HepG2 (cell line): ENCODE measurements at regions not wholly inside any gene's neighbourhood (a gene's known extent, or its start where the extent isn't known, plus 50 kb on each side); places are given as distances from the start of the nearest gene placed in this dataset.

Experiments
- GPBP1L1 ChIP-seq: sonication (generic); formaldehyde crosslinking; IDR thresholded peaks from 2 replicates; pipeline ENCODE4 v1.5.0; 2020; ENCODE audit warnings: mild to moderate bottlenecking, missing genetic modification reagents
- HBP1 ChIP-seq: IDR thresholded peaks from 2 replicates; pipeline ENCODE4 v1.6.1; 2016; ENCODE audit warnings: low read depth, control low read depth
- MXI1 ChIP-seq: IDR thresholded peaks from 3 replicates; pipeline ENCODE4 v1.6.1; 2012; ENCODE audit warnings: low read depth, low read length, inconsistent platforms, borderline replicate concordance
- MYNN ChIP-seq: sonication (generic); formaldehyde crosslinking; IDR thresholded peaks from 2 replicates; pipeline ENCODE4 v1.4.0; 2020; ENCODE audit warnings: mild to moderate bottlenecking, low read depth, missing genetic modification reagents
- NFAT5 ChIP-seq: sonication (generic); formaldehyde crosslinking; IDR thresholded peaks from 2 replicates; pipeline ENCODE4 v1.4.0; 2020; ENCODE audit warnings: missing genetic modification reagents
- NR2F6 ChIP-seq, 2 experiments: IDR thresholded peaks; 2 replicates each; pipeline ENCODE4 v1.6.1; 2016; ENCODE audit warnings: antibody characterized with exemption in 1 of 2, mild to moderate bottlenecking in 1 of 2
- NR3C1 ChIP-seq: sonication (generic); formaldehyde crosslinking; IDR thresholded peaks from 2 replicates; pipeline ENCODE4 v1.4.0; 2020; ENCODE audit warnings: missing genetic modification reagents
- RFXAP ChIP-seq: sonication (generic); formaldehyde crosslinking; IDR thresholded peaks from 2 replicates; pipeline ENCODE4 v1.4.0; 2020; ENCODE audit warnings: missing genetic modification reagents, borderline replicate concordance
- TEAD2 ChIP-seq: sonication (generic); formaldehyde crosslinking; IDR thresholded peaks from 2 replicates; pipeline ENCODE4 v1.9.0; 2021; ENCODE audit warnings: missing genetic modification reagents
- TRIM22 ChIP-seq: fragments of 450-650 bp; IDR thresholded peaks from 2 replicates; pipeline ENCODE4 v1.6.1; 2017
- ZC3H4 ChIP-seq: sonication (generic); formaldehyde crosslinking; IDR thresholded peaks from 2 replicates; pipeline ENCODE4 v1.4.0; 2020; ENCODE audit warnings: missing genetic modification reagents, borderline replicate concordance
- ZHX2 ChIP-seq, 2 experiments: sonication (generic) in 1 of 2; formaldehyde crosslinking in 1 of 2; IDR thresholded peaks; 2 replicates each; pipeline versions ENCODE4 v1.6.1 to v1.9.0; 2014 to 2022; ENCODE audit warnings: antibody characterized with exemption in 1 of 2, borderline replicate concordance in 1 of 2, inconsistent platforms in 1 of 2, low read depth in 1 of 2, missing genetic modification reagents in 1 of 2
- ZNF282 ChIP-seq: fragments of 450-650 bp; IDR thresholded peaks from 2 replicates; pipeline ENCODE4 v1.6.1; 2018; ENCODE audit not compliant: partially characterized antibody
- ZSCAN12 ChIP-seq: sonication (generic); formaldehyde crosslinking; IDR thresholded peaks from 2 replicates; pipeline ENCODE4 v1.9.0; 2021; ENCODE audit warnings: mild to moderate bottlenecking, missing genetic modification reagents

GRCh38 chr1:10848109-10848684 is 51.8 kb upstream of the CASZ1 start (continued):
- TF ChIP-seq ZHX2 (IDR thresholded peaks at IDR 0.05; ENCODE audit: low read depth) (no peak), ZHX2 (CRISPR knock-in tag; IDR thresholded peaks at IDR 0.05; ENCODE audit: borderline replicate concordance) (no peak), NR2F6 (IDR thresholded peaks at IDR 0.05) (0 out of 2 replicates have a peak, but pooled peaks have one; percentile 50), NR2F6 (CRISPR knock-in tag; IDR thresholded peaks at IDR 0.05) (peak; percentile 45; the same call in 1 of the 2 replicates), MXI1 (no peak; the same call in 2 of the 3 replicates), ZC3H4 (CRISPR knock-in tag) (no peak), HBP1 (CRISPR knock-in tag) (no peak), TRIM22 (no peak), GPBP1L1 (CRISPR knock-in tag) (no peak), ZNF282 (no peak), RFXAP (CRISPR knock-in tag) (no peak), NR3C1 (CRISPR knock-in tag) (no peak), ZSCAN12 (CRISPR knock-in tag) (no peak), MYNN (no peak), TEAD2 (CRISPR knock-in tag) (no peak), NFAT5 (CRISPR knock-in tag) (no peak)
